ENCODE measurements at regions not wholly inside any gene's neighbourhood (a gene's known extent, or its start where the extent isn't known, plus 50 kb on each side); places are given as distances from the start of the nearest gene placed in this dataset.

DNA sequence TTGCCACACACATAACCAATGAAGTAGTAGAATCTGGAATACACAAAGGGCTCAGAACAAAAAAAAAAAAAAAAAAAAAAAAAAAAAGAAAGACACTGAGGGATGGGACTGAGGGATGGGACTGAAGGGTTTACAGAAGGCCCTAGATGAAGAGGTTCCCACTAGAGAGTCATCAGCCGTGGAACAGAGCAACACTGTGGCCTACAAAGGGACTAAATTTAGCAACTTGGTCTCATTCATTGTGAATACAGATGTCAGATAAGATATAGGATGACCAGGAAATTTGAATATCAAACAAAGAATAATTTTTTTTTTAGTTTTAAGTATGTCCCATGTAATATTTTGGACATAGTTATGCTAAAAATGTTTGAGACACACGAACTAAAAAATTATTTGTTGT, 62.1 kb downstream of the GLUL start:
- Histone ChIP-seq H4K20me1 (replicated peaks; ENCODE audit: control insufficient read depth, insufficient read depth, low read length) (no peaks in the 10 kb centered on the region), H3K27ac (ENCODE audit: extremely low read depth, low read depth, low read length) (peak overlapping the region; percentile 14; the same call in 1 of the 3 replicates), H3K79me2 (ENCODE audit: control insufficient read depth, insufficient read depth, low read length) (no peaks in the 10 kb centered on the region), H2AFZ (ENCODE audit: low read depth, low read length) (peak overlapping the region; percentile 57), H3K9ac (ENCODE audit: insufficient read depth in 1 of 2, low read depth in 2 of 2, low read length in 2 of 2) (no peak overlapping the region; a peak in 1 of 4 replicates), H3K36me3 (ENCODE audit: control insufficient read depth, insufficient read depth, low read length) (no peaks in the 10 kb centered on the region), H3K9me1 (ENCODE audit: control insufficient read depth, insufficient read depth, low read length) (no peaks in the 10 kb centered on the region), H3K27me3 (ENCODE audit: control insufficient read depth in 2 of 2, insufficient read depth in 2 of 2, low read length in 2 of 2) (no peaks in the 10 kb centered on the region), H3K4me3 (no peak overlapping the region), H3K4me1 (replicated peaks in 1 of 2; ENCODE audit: control insufficient read depth in 2 of 2, insufficient read depth in 2 of 2, low read length in 2 of 2) (peaks cover 20 to 34% of the 10 kb centered on the region in 2 experiments; a peak in 4 of 5 replicates), H3K4me2 (ENCODE audit: insufficient read depth, low read length) (no peak overlapping the region), H3K9me3 (replicated peaks; ENCODE audit: control insufficient read depth, insufficient read depth, low read depth, low read length) (no peaks in the 10 kb centered on the region)
- POLR2A ChIA-PET: interaction anchor here (0.6 to 1.5 kb wide), 4 partner anchors 10 to 175 kb away, joined by 3 to 4 read pairs (median 3); no protein-coding TSS in a partner anchor
- CTCF ChIA-PET (ENCODE audit: low intra/inter-chr PET ratio): no interaction called here
- FAIRE-seq: no peak
- in situ Hi-C loops (cut with MboI): no loop called here
- BruUV-seq (replicated peaks): no TSS peak
- intact Hi-C loops (cut with micrococcal nuclease): no loop called here
- ATAC-seq: peak; percentile 22; the same call in 2 of the 3 replicates
- TF ChIP-seq SMARCB1 (IDR thresholded peaks at IDR 0.05; ENCODE audit: insufficient read length, low read depth) (peak; percentile 37), GABPB1 (CRISPR knock-in tag; IDR thresholded peaks at IDR 0.05) (no peak), ZEB2 (IDR thresholded peaks at IDR 0.05) (0 out of 2 replicates have a peak, but pooled peaks have one; percentile 17), MEF2A (IDR thresholded peaks at IDR 0.05; ENCODE audit: control insufficient read depth, low read depth, low read length) (peak; percentile 61; the same call in 1 of the 2 replicates), CBX5 (IDR thresholded peaks at IDR 0.05; ENCODE audit: borderline replicate concordance, low read depth) (no peak), SOX6 (IDR thresholded peaks at IDR 0.05) (peak; percentile 64; the same call in 1 of the 2 replicates), ZNF384 (IDR thresholded peaks at IDR 0.05; ENCODE audit: low read depth, low read length) (peak; percentile 44; the same call in 1 of the 2 replicates)
- WGBS (ENCODE audit: insufficient coverage, low coverage, missing lambda C conversion rate): 13% methylated on average over 2 of the region's 2 CpGs
- DNase-seq (ENCODE audit: extremely low read depth in 1 of 4, low spot score in 3 of 4): peak in 1 of 4 experiments; percentile 28

- intact Hi-C loops (cut with micrococcal nuclease): no loop called here
- ChIA-PET POLR2A (interaction anchor here (0.9 kb wide), 2 partner anchors 28 to 37 kb away, joined by 3 to 7 read pairs; no protein-coding TSS in a partner anchor), CTCF (ENCODE audit: low intra/inter-chr PET ratio) (no interaction called here)
- no peaks in the 10 kb centered on the region for H3K9me3 ChIP-seq (replicated peaks; ENCODE audit: control insufficient read depth, insufficient read depth, low read depth, low read length)
- WGBS (ENCODE audit: insufficient coverage, low coverage, missing lambda C conversion rate): 91% methylated on average over 16 of the region's 16 CpGs
- H3K9me1 ChIP-seq (ENCODE audit: control insufficient read depth, insufficient read depth, low read length): no peaks in the 10 kb centered on the region
- H3K27me3 ChIP-seq (ENCODE audit: control insufficient read depth in 2 of 2, insufficient read depth in 2 of 2, low read length in 2 of 2): no peaks in the 10 kb centered on the region
- no peaks in the 10 kb centered on the region for H3K36me3 ChIP-seq (ENCODE audit: control insufficient read depth, insufficient read depth, low read length)
- no peak for DNase-seq (ENCODE audit: extremely low read depth in 1 of 4, low spot score in 3 of 4)
- no peak overlapping the region for H3K4me2 ChIP-seq (ENCODE audit: insufficient read depth, low read length)
- no peak overlapping the region for H3K27ac ChIP-seq (ENCODE audit: extremely low read depth, low read depth, low read length)
- peak overlapping the region; percentile 54 for H2AFZ ChIP-seq (ENCODE audit: low read depth, low read length)
- peak overlapping the region in 1 of 2 experiments; percentile 56; a peak in 2 of 4 replicates for H3K9ac ChIP-seq (ENCODE audit: insufficient read depth in 1 of 2, low read depth in 2 of 2, low read length in 2 of 2)
- peaks cover 20 to 27% of the 10 kb centered on the region in 2 experiments; a peak in 4 of 5 replicates for H3K4me1 ChIP-seq (replicated peaks in 1 of 2; ENCODE audit: control insufficient read depth in 2 of 2, insufficient read depth in 2 of 2, low read length in 2 of 2)
- FAIRE-seq: no peak
- no peak for ATAC-seq
- no peaks in the 10 kb centered on the region for H4K20me1 ChIP-seq (replicated peaks; ENCODE audit: control insufficient read depth, insufficient read depth, low read length)
- BruUV-seq (replicated peaks): TSS peak; percentile 88
- in situ Hi-C loops (cut with MboI): no loop called here
- no peak overlapping the region for H3K4me3 ChIP-seq
- no peaks in the 10 kb centered on the region for H3K79me2 ChIP-seq (ENCODE audit: control insufficient read depth, insufficient read depth, low read length)
- TF ChIP-seq SRSF3 (IDR thresholded peaks at IDR 0.05; ENCODE audit: insufficient read depth, low read length): no peak
- TF ChIP-seq HSF4 (CRISPR knock-in tag; IDR thresholded peaks at IDR 0.05; ENCODE audit: borderline replicate concordance): no peak
- no peak for TF ChIP-seq NR2F6 (CRISPR knock-in tag; IDR thresholded peaks at IDR 0.05)
- TF ChIP-seq ETS1 (conservative IDR thresholded peaks at IDR 0.05; ENCODE audit: control insufficient read depth, low read depth, low read length): 0 out of 2 replicates have a peak, but pooled peaks have one; percentile 8
- peak; percentile 31; the same call in 1 of the 2 replicates for TF ChIP-seq RBFOX2 (IDR thresholded peaks at IDR 0.05; ENCODE audit: low read depth, low read length)
- TF ChIP-seq POLR2G (IDR thresholded peaks at IDR 0.05; ENCODE audit: low read depth, low read length): 0 out of 2 replicates have a peak, but pooled peaks have one; percentile 16
- no peak for TF ChIP-seq SIN3A (IDR thresholded peaks at IDR 0.05; ENCODE audit: borderline replicate concordance in 2 of 2, control insufficient read depth in 1 of 2, low read depth in 2 of 2, low read length in 2 of 2)
Observed at GRCh38 chr1:182328591-182328990, 63.0 kb downstream of the GLUL start.

Measured in K562 (cell line).